GM10248 (cell line): ENCODE measurements at regions not wholly inside any gene's neighbourhood (a gene's known extent, or its start where the extent isn't known, plus 50 kb on each side); places are given as distances from the start of the nearest gene placed in this dataset.

ENCODE experiments used
- CTCF ChIA-PET: fragments of 300-600 bp; sonication (Branson Sonifier 250); formaldehyde crosslinking; extraction: SDS; loops from one replicate; lab custom pipeline; 2021; ENCODE audit warnings: antibody characterized with exemption; lab: Yijun Ruan, JAX
- POLR2A ChIA-PET: fragments of 350-650 bp; sonication (Branson Sonifier 250); formaldehyde crosslinking; extraction: SDS; loops from one replicate; lab custom pipeline; 2020; ENCODE audit warnings: antibody characterized with exemption; lab: Yijun Ruan, JAX
- DNase-seq: peaks from one replicate; pipeline ENCODE4 v3.0.0; 2012; ENCODE audit errors: extremely low spot score
- TF ChIP-seq, protein P1 (sequence below): IDR thresholded peaks from 2 replicates; pipeline ENCODE4 v1.5.1; 2012; ENCODE audit warnings: mild to moderate bottlenecking, low read depth; ENCODE audit errors: extremely low read depth, missing control alignments, control extremely low read depth

DNA sequence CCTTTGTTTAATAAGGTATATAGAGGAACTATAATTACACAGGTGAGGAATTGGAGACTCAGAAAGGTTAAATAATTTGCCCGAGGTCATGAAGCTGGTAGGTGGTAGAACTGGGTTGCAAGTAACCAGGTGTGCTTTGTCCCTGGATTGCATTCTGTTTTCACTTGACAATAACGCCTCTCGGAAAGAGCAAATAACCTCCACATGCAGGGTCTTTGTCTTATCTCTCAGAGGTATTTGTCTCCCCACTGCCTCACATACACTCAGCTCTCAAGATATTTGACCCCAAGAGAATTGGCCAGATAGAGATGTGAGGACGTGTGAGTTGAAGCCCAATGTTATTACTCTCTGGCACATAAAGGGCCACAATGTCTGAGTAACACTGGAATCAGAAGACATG lies 320.9 kb upstream of the ONECUT1 start:
- no peak for DNase-seq
- TF ChIP-seq, protein P1, sequence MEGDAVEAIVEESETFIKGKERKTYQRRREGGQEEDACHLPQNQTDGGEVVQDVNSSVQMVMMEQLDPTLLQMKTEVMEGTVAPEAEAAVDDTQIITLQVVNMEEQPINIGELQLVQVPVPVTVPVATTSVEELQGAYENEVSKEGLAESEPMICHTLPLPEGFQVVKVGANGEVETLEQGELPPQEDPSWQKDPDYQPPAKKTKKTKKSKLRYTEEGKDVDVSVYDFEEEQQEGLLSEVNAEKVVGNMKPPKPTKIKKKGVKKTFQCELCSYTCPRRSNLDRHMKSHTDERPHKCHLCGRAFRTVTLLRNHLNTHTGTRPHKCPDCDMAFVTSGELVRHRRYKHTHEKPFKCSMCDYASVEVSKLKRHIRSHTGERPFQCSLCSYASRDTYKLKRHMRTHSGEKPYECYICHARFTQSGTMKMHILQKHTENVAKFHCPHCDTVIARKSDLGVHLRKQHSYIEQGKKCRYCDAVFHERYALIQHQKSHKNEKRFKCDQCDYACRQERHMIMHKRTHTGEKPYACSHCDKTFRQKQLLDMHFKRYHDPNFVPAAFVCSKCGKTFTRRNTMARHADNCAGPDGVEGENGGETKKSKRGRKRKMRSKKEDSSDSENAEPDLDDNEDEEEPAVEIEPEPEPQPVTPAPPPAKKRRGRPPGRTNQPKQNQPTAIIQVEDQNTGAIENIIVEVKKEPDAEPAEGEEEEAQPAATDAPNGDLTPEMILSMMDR, result no peak
- POLR2A ChIA-PET, result no interaction called here

DNA sequence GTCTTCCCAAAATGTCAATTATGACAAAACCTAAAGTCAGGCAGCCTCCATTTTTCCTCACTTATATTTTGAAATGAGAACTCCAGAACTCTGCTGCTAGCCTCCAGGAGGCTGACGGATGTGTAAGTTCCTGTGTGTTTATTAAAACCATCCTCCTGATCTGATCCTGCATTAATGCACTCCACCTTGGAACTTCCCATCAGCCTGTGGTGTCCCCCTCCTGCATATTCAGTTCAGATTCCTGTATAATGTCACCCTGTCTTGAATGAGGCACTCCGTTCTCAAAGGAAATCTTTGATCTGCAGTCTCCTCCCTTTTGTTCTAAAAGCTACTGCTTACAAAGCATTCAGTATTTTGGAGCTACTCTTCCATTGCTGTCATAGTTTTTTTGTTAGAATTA lies 318.2 kb upstream of the ONECUT1 start:
- TF ChIP-seq, protein P1, result no peak
- POLR2A ChIA-PET, result no interaction called here
- no peak for DNase-seq
- CTCF ChIA-PET, result no interaction called here

More for the DNA sequence above, 320.9 kb upstream of the ONECUT1 start:
- CTCF ChIA-PET, result no interaction called here

DNA sequence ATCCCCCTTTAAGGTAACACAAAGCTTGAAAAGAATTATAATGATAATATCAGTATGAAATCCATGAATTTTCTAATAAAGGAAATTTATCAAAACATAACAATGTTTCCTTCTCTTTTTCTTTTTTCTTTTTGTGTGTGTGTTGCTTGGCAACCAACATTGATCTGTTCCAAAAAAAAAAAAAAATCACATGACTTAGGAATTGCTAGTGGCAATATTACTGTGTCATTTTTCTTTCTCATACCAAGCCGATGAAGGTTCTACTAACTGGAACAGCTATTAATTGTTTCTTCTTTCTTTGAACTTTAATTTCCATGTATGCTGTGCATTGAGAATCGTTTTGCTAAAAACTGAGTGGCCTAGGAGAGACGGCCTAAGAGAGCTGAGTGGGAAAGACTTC lies 317.7 kb upstream of the ONECUT1 start:
- ChIA-PET POLR2A (no interaction called here), CTCF (no interaction called here)

DNA sequence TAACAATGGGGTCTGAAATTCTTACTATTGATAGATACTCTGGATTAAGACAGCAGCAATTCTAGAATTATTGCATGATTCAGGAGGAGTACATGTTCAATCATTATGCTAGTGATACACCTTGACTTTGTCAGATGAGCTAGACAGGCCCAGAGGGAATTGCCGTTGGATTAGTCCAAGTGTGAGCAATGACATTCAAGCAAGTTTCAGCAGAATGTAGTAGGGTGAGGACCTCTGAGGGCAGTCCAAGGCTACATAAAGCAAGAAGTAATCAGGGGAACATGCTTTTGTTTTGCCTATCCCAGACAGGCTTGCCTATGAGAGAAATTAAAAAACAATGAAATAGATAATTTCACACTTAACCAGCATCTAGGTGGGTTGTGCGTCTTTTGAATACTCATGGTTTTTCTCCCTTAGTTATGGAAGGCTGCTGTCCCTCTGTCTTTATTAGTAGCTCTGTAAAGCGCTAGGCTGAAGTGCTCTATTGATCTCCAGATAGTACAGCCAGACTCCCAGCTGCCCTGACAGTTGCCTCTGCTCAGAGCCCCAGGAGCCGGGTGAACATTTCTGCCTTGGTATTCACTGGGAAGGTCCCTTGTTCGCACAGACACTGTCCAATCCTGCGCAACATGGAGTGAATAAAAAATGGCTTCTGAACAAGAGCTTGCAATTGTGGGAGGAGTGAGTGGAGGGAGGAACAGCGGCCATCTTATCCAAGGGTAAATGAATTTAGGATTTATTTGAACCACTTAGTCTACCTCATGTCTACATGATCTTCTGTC lies 316.6 kb upstream of the ONECUT1 start:
- TF ChIP-seq, protein P1, result no peak
- ChIA-PET CTCF (no interaction called here), POLR2A (no interaction called here)
- no peak for DNase-seq

More for the DNA sequence above, 317.7 kb upstream of the ONECUT1 start:
- no peak for DNase-seq
- TF ChIP-seq, protein P1, result no peak

DNA sequence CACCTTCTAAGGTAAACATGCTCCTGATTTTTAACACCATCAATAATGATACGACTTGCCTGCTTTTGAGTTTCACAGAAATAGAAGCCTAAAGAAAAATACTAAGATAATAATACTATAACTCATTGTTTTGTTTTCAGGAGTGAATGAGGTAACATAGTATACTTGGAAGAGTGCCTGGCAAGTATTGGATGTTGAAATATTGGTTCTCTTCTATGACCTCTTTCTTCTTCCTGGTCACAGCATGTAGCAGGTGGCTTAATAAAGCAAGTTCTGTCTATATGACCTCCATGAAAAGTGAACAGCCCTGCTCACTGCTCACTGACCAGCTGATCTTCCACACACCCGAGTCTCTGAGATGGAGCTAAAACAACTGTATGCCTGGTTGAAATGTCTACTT lies 312.3 kb upstream of the ONECUT1 start:
- DNase-seq, result no peak
- POLR2A ChIA-PET, result no interaction called here
- CTCF ChIA-PET, result no interaction called here
- TF ChIP-seq, protein P1, result no peak

DNA sequence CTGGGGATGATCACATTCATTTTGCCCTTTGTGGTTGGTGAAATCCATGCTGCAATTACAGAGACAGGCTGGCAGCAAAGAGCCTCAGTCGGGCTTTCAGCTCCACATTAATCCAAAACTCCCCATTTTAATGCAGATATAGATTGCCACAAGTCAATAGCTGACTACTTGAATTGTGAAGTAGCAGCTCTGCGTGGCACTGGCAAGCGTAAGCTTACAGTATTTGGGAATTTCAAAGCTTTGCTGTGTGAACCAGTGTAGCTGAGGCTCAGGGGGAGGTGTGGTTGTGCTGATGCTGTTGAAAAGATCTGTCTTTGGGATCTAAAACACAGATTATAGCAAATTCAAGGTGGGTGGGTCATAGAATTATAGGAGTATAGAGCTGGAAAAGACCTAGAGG lies 290.3 kb upstream of the ONECUT1 start:
- POLR2A ChIA-PET, result no interaction called here
- CTCF ChIA-PET, result interaction anchor here (0.6 kb wide), 1 partner anchor 21 kb away, joined by 4 read pairs; no protein-coding TSS in a partner anchor
- DNase-seq, result no peak
- TF ChIP-seq, protein P1, result no peak
